NK-92 (cell line): ENCODE measurements at regions not wholly inside any gene's neighbourhood (a gene's known extent, or its start where the extent isn't known, plus 50 kb on each side); places are given as distances from the start of the nearest gene placed in this dataset.

ENCODE experiments used
- DNase-seq: peaks from one replicate; lab custom pipeline; 2025; ENCODE audit not compliant: unreplicated experiment; lab: John Stamatoyannopoulos, UW

- DNase-seq, result no peak
Measured at GRCh38 chr15:47338771-47339170, 378.5 kb upstream of the SEMA6D start.

GRCh38 chr15:47339800-47340570, 377.3 kb upstream of the SEMA6D start:
- DNase-seq, result no peak

- no peak for DNase-seq
Measured at GRCh38 chr15:47340571-47340920, 376.8 kb upstream of the SEMA6D start.

- no peak for DNase-seq
Measured at GRCh38 chr15:47349179-47349578, 368.1 kb upstream of the SEMA6D start.

GRCh38 chr15:47351501-47351900, 365.8 kb upstream of the SEMA6D start:
- DNase-seq, result no peak

GRCh38 chr15:47352217-47352616, 365.1 kb upstream of the SEMA6D start:
- no peak for DNase-seq

- DNase-seq, result no peak
Measured at GRCh38 chr15:47355759-47356158, 361.5 kb upstream of the SEMA6D start.

GRCh38 chr15:47356297-47356696, 361.0 kb upstream of the SEMA6D start:
- DNase-seq, result no peak

- DNase-seq, result no peak
Measured at GRCh38 chr15:47358876-47359275, 358.4 kb upstream of the SEMA6D start.

- no peak for DNase-seq
Measured at GRCh38 chr15:47360305-47360704, 357.0 kb upstream of the SEMA6D start.

- no peak for DNase-seq
Measured at GRCh38 chr15:47362118-47362905, 355.0 kb upstream of the SEMA6D start.

GRCh38 chr15:47363653-47364052, 353.7 kb upstream of the SEMA6D start:
- no peak for DNase-seq

- DNase-seq, result no peak
Measured at GRCh38 chr15:47364230-47365141, 352.8 kb upstream of the SEMA6D start.

- no peak for DNase-seq
Measured at GRCh38 chr15:47366884-47367283, 350.4 kb upstream of the SEMA6D start.

- DNase-seq, result no peak
Measured at GRCh38 chr15:47367726-47368390, 349.4 kb upstream of the SEMA6D start.

GRCh38 chr15:47371939-47372338, 345.4 kb upstream of the SEMA6D start:
- no peak for DNase-seq

GRCh38 chr15:47374222-47374621, 343.1 kb upstream of the SEMA6D start:
- no peak for DNase-seq

- DNase-seq, result no peak
Measured at GRCh38 chr15:47376190-47376589, 341.1 kb upstream of the SEMA6D start.

- DNase-seq, result no peak
Measured at GRCh38 chr15:47377465-47377864, 339.8 kb upstream of the SEMA6D start.

GRCh38 chr15:47378527-47378926, 338.8 kb upstream of the SEMA6D start:
- no peak for DNase-seq

- no peak for DNase-seq
Measured at GRCh38 chr15:47383102-47383501, 334.2 kb upstream of the SEMA6D start.
